Stimulated activated CD8-positive, alpha-beta memory T cell treated with anti-CD3 and anti-CD28 coated beads, Interleukin-2, amount 100 ng/mL, for 48 hours (primary cell): ENCODE measurements at regions not wholly inside any gene's neighbourhood (a gene's known extent, or its start where the extent isn't known, plus 50 kb on each side); places are given as distances from the start of the nearest gene placed in this dataset.

ENCODE experiments used
- DNase-seq, 2 donors: peaks; one replicate each; pipeline ENCODE4 v3.0.0-alpha.2; 2020; ENCODE audit warnings: low read depth in 2 of 2

DNA sequence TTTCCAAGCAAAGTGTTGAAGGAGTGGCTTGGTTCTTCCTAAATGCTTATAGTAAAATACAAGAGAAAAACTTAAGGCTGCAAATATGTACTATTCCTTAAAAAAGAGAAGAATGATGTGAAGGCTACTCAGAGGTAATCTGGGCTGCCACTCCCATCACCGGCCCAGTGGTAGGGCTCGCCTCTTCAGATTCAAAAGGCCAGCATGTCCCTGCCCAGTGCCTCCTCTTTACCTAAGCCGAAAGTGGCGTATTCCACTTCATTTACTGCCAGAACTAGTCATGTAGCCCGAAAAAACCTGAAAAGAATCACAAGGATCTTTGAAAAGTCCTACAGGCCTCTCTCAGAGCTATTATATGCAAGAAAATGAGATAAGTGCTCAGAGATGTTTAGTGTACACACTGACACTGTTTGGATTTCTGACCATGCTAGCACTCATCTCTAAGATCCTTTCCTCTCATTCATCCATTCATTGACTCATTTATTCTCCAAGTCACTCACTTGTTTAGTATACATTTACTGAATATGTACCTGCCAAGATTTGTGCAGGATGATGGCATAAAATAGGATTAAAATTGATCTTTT, 373.3 kb upstream of the THBS1 start:
- no peak for DNase-seq

DNA sequence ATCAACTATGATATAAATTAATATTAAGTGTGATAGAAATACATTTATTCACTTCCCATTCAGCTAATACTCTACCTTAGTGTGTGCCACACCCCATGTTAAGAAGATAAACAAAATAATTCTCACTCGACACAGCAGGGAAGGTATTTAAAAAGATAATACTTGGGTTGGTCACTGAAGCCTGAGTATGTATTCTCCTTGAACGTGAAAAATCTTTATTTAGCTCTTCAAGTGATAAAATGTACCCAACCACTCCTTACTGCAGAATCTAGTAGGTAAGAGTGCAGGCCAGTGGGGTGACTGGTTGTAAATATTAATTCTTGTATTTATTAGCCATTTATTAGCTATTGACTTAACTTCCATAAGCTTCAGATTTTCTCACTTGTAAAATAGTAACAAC, 372.7 kb upstream of the THBS1 start:
- no peak for DNase-seq

DNA sequence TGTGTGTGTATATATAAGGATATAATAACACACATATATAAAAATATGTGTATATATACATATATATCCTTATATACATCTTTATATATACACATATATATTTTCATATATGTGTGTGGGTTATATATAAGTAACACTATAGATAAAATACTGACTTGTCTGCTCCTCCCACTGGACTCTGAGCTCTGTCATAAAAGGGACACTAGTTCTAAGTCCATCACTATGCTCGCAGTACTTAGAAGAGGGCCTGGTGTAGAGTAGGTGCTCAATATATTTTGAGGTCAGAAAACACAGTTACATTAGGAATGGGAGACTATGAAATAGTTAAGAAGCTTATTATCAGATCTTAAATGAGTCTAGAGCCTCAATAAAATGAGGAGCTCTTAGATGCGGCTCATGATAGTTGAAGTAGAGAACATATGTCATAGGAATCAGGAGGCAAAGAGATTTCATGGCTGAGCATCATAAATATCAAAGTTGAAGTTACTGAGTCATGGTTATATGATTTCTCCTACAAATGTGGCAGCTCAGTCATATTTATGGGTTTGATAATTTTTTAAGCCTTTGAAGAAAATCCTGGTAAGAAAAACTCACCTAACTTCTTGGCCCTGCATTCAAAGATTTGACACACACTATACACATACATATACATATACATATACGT, 371.2 kb upstream of the THBS1 start:
- no peak for DNase-seq

DNA sequence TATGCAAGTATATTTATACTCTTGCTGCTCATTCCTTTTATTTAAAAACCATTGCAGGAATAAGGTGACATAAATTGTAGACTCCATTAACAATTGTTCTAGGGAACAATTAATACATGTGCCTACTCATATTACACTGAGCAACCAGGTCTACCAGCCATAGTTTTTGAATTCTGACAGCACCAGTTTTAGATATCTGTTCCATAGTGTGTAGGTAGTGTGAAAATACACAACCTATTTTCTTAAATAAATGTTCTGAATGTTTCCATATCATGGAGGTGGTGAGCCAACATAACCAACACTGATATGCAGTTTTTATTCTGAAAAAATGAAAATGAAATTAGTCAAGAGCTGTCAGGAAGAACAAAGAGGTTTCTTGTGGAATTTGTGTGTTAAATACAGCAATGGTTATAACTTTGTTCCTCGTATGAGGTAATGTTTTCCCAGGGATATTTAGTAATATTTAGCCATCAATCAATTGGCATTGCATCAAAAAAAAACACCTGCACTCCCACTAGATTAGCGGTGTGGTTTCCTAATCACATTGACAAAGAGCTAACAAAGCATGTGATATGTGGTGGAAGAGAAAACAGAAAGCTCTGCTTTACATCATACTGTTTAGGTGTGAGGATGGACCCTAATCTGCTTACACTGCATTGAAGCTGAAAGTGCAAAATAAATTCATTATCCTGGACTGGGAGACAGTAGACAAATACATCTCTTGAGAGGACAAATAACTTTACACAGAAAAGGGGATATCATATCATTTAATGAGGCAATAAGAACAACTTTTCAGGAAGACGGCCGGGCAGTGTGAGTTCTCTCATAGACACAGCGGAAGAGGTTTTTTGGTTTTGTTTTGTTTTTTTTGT, 369.5 kb upstream of the THBS1 start:
- DNase-seq: no peak

DNA sequence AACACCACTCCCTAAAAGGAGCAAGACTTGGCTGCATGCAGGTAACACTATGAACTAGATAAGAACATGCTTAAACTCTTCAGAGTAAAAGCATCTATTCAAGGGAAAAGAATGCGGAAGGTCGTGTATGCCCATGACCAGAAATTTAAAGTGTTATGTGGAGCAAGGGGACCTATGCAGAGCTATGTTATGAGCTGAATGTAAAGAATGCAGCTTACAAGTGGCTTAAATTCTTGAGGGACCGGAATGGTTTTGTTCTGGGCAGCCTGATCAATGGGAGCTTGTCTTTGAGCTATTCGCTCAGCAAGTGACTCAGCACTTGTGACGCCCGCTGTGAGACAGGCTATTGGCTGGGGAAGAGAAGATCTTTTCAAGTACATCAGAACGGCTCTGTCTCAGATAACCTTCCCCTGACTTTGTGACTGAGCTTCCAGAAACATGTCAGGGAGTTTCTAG, 367.5 kb upstream of the THBS1 start:
- no peak for DNase-seq

DNA sequence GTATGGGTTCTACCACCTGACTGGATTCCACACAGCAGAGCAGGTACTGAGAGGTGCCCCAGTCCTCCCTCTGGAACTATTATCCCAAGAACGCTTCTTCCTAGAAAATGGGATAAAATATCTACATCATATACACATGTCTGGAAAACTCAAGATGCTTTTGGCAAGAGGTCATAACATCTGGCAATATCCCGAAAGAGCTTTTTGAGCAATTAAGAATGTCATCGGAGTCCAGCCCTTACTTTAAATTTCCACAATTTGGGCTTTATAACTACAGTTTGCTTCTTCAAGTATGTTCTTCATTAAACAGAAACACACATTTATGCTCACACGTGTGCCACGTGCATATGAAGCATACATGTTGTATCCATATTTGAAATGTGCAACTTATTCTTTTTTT, 365.9 kb upstream of the THBS1 start:
- no peak for DNase-seq

DNA sequence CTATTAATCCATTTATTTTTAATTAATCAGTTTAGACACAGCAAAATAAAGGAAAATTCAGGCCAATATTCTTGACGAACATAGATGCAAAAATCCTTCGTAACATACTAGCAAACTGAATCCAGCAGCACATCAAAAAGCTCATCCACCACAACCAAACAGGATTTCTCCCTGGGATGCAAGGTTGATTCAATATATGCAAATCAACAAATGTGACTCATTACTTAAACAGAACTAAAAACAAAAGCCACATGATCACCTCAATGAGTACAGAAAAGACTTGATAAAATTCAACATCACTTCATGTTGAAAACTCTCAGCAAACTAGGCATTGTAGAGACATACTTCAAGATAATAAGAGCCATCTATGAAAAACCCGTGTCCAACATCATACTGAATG, 364.1 kb upstream of the THBS1 start:
- no peak for DNase-seq

DNA sequence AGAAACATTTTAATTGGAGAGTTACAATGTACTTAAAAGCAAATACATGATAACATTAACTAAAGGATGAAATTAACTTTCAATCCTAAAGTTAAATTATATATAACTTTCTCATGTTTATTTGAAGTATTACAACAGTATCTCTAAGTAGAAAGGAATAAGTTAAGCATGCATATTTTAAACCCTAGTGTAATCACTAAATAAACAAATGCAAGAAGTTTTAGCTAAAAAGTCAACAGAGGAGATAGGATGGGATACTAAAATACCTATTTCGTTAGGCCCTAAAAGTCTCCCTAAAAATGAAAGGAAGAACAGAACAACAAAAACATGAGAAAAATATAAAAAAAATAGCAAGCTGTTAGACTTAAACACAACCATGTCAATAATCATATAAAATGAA, 361.3 kb upstream of the THBS1 start:
- DNase-seq: no peak

DNA sequence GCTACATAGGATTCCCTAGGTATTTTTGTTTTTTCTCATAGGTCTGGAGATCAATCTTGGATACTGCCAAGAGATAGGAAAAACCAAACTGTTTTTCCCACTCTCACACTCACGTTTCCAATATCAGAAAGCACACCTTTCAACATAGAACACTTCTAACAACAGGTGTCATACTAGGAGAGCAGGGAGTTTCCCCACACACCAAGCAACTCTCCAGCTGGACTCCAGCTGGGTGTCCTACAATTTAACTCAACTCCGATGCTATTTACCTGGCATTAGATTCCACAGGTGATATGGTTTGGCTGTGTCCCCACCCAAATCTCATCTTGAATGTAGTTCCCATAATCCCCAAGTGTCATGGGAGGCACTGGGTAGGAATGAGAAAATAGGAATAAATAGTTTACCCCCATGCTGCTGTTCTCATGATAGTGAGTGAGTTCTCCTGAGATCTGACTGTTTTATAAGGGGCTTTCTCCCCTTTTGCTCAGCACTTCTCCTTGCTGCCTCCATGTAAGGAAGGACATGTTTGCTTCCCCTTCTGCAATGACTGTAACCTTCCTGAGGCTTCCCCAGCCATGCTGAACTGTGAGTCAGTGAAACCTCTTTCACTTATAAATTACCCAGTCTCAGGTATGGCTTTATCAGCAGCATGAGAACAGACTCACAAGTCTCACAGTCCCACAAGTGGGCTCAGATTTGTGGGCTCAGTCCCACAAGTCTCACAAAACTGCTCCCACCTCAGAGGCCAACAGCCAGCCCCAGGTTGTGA, 354.5 kb upstream of the THBS1 start:
- no peak for DNase-seq

DNA sequence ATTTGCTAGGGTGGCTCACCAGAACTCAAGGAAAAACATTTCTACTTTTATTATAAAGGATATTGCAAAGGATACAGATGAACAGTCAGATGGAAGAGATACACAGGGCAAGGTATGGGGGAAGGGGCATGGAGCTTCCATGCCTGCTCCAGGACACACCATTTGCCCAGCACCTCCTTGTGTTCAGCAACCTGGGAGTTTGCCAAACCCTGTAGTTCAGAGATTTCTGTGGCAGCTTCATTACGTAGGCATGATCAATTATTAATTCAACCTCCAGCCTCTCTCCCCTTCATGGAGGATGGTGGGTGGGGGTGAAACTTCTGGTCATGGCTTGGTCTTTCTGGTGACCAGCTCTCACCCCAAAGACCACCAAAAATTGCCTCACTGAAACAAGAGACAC, 353.9 kb upstream of the THBS1 start:
- no peak for DNase-seq

DNA sequence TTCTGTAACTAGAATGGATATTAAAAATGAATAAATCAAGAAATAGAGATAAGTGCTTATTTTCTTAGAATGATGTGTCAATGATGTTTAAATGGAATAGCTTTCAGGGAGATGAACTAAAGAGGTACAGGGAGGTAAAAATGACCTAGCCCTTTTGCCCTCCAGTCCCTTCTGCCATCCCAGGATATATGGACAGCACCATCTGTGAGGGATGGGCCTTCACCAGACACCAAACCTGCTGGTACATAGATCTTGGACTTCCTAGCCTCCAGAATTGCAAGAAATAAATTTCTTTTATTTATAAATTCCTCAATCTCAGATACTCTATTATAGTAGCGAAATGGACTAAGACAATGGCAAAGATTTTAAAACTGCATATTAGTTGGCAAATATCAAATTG, 352.0 kb upstream of the THBS1 start:
- no peak for DNase-seq

DNA sequence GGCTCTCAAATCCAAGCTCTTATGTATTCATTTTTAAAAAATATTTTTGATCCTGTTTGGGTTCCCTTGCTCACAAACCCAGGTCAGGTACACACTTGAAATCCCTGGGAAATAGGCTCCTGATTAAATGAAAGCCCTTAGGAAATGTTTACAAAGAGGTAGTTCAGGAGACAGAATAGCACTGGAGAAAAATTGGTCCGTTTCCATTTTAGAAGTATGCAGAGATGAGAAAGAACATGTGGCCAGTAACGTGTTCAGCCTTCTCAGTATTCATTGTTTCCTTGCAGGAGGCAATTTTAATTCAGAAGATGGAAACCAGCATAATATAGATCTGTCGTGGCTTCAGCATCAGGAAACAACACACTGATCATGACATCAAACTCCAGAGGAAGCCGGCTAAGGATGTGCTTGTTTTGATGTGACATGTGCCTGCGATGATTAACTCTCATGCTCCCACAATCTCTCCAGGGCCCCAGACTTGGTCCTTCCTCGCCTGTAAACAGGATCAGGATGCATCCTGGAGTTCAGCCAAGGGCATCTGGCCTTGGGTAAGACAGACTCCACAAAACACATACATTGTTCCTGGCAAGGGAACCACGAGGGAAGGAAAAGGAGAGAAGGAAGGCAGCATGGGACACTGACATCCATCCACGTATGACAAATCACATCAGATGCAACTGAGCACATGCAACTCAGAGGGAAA, 350.5 kb upstream of the THBS1 start:
- DNase-seq: no peak

DNA sequence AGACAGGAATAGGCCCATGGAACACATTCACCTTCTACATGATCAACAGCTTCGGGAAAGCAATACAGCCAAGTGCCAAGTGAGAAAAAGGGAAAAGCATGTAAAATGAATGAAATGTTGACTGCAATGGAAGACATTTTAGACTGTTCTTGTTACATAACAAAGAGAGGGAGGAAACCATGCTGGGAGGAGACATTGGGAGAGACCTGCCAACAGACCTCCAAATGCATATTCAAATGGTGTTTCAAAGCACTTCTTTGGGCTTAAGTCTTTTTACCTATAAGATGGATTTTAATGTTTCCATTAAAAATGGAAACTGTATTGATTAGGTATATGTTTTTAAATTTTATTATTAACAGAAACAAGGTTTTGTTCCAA, 350.0 kb upstream of the THBS1 start:
- no peak for DNase-seq

DNA sequence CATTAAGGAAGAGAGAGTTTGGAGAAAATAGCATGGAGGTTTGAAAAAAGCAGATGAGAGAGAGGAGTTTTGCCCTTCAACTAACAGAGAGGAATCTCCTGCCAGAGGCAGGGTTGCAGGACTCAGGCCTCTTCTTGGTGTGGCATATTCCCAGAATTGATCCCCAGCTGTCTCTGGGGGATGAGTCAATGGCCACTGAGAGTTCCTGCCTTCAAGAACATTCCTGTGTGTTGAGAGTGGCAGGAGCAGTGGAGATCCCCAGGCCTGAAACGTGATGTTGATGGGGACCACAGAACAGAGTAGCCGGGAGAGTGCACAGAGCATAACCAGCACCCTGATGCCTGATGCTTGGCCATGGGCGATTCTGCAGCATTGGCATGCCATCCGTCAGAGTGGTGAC, 348.4 kb upstream of the THBS1 start:
- no peak for DNase-seq

DNA sequence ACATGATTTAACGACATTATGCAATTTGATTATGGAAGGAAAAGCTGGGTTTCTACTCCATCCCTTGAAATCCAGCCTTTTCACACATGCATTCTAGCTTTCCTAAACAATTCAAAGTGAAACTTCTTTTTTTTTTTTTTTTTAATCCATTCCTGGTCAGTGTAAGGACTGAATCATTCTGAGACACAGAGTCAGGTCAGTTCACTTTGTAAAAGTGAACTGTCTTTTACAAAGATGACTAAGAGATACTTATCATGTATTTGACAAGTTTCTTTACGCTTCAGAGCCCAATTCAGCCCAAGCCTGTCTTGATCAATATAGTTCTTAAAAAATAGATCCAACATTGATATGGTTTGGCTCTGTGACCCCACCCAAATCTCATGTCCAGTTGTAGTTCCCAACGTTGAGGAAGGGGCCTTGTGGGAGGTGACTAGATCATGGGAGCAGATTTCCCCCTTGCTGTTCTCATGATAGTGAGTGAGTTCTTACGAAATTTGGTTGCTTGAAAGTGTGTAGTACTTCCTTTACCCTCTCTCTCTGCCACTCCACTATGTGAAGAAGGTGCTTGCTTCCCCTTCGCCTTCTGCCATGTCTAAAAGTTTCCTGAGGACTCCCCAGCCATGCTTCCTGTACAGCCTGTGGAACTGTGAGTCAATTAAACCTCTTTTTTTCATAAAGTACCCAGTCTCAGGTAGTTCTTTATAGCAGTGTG, 345.6 kb upstream of the THBS1 start:
- DNase-seq: no peak

DNA sequence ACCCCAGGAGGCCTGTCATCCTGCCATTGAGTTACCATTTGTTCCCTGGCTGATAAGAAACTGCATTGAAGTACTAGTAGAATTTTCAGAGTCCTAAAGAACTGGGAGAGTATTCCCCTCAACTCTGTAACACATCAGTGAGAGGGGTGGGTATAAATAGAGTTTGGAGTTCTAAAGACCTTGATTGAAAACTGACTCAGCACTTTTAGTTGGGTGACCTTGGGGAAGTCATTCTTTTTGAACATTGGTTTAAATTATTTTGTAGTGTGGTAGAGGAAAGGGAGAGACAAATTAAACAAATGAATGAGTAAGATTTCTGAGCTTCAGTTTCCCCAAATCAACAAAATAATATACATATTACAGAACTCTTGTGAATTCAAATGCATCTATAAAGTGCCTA, 344.5 kb upstream of the THBS1 start:
- no peak for DNase-seq

DNA sequence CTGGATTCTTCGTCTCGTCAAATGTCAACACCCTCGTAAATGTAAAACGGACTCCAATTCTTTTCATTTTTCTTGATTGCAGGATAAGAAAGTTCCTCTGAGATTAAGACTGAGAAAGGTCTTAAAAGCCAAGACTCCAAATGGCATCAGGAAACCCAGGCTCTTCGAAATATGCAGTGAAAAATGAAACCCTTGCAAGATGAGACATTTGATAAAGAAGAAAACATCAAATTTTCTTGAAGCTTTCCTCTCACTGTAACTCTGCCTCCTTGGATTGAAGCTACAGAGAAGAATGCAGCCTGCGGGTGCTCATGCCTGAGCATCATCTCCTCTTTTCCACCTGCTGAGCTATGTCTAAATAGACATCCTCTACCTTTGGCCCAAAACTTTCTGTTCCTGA, 342.4 kb upstream of the THBS1 start:
- DNase-seq: no peak

DNA sequence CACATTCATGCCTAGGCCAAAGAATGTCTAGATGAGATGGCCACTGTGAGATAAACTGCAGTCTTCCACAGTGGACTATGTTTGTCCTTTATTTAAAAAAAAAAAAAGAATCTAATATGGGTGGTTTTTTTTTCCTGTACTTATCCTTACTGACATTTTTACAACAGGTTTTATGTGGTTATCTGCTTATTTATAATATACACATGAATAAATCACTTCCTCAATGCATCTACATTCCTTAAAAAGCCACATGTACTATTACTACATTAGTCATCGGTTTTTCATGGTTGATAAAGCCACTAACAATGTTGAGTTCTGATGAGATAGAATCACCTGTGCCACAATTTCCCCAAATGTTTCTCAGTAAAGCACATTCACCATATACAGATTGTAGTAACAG, 341.3 kb upstream of the THBS1 start:
- no peak for DNase-seq

DNA sequence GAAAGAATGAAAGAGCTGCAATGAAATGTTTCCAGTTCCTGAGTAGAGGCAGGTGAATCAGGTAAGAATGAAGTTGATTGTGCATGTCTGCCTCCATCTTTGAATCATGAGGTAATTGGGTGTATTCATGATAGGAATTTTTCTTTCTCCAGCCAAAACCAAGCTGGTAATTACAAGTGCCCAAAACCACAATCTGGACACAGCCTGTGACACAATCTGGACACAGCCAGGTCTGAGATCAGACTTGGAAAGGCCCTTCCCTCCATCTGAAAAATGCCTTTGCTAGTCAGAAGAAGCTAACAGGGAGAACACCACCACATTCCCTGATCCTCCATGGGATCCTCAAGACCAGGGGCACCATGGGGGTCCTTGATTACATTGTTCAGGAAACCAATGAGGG, 338.5 kb upstream of the THBS1 start:
- no peak for DNase-seq

DNA sequence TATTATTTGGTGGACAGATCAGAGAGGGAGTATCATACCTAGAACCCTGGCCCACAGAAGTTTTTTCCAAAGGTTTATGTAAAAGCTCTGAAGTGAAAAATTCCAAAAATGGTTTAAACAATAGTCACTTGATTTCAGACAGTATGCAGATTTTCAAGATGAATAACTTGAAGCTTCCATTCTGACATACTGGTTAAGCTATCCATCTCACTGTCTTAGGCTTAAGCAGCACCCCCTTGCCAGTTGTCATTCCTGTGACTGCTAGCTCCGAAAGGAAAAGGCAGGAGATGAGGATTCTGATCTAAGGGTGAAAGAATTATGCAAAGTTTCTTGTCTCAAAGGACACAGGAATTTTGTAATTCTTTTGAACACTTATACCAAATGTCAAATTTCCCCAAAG, 337.5 kb upstream of the THBS1 start:
- no peak for DNase-seq

DNA sequence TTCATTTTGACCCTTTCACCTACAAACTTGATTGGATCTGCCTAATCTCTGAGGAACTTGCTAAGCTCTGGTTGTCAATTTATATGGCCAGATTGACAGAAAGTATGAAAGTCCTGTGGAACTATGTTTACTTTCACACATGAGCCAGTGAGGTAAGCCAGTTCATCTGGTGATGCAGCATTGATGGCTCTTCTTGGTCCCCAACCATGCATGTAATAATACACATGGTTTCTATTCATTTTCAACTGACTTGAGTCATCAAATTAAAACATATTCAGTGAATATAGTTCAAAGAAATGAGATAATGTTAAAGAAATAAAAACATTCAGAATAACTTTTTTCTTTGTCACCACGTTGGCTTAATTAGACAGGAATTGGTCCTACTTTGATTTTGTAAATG, 336.1 kb upstream of the THBS1 start:
- DNase-seq: no peak
